IMR-90 (cell line): ENCODE measurements at regions not wholly inside any gene's neighbourhood (a gene's known extent, or its start where the extent isn't known, plus 50 kb on each side); places are given as distances from the start of the nearest gene placed in this dataset.

ENCODE experiments used
- ATAC-seq: fragments of 200-7000 bp; cut with Tn5 transposase; 2 replicates; pipeline ENCODE4 v1.9.1; 2020; ENCODE audit warnings: low read depth, mild to moderate bottlenecking, moderate library complexity
- BruUV-seq: library from RNA; stranded (reverse); fragments of 400-500 nt; replicated peaks from 2 replicates; lab custom pipeline; 2021; lab: Mats Ljungman, UMichigan
- CTCF ChIA-PET: fragments of 300-600 bp; formaldehyde crosslinking; extraction: SDS; loops from one replicate; lab custom pipeline; 2021; ENCODE audit warnings: antibody characterized with exemption; lab: Yijun Ruan, JAX
- POLR2A ChIA-PET: fragments of 300-600 bp; sonication (Branson Sonifier 250); formaldehyde crosslinking; loops from one replicate; lab custom pipeline; 2022; ENCODE audit warnings: antibody characterized with exemption; ENCODE audit not compliant: unreplicated experiment; lab: Charles Lee
- DNase-seq: peaks from one replicate; pipeline ENCODE4 v3.0.0; 2013
- H2AFZ ChIP-seq: replicated peaks from 2 replicates; pipeline ENCODE3; 2013; ENCODE audit warnings: low read length, mild to moderate bottlenecking; ENCODE audit not compliant: poor library complexity
- H2AK5ac ChIP-seq: 2 replicates; pipeline ENCODE4 v1.6.1; 2013; ENCODE audit warnings: low read depth, low read length, inconsistent platforms
- H2AK9ac ChIP-seq: replicated peaks from 2 replicates; pipeline ENCODE3; 2013; ENCODE audit warnings: mild to moderate bottlenecking, low read depth, low read length, moderate library complexity; ENCODE audit not compliant: poor library complexity
- H2BK120ac ChIP-seq: 2 replicates; pipeline ENCODE4 v1.6.1; 2013; ENCODE audit warnings: low read depth, low read length, inconsistent platforms
- H2BK15ac ChIP-seq: 3 replicates; pipeline ENCODE4 v1.6.1; 2013; ENCODE audit warnings: low read depth, low read length, inconsistent platforms
- H2BK20ac ChIP-seq: 2 replicates; pipeline ENCODE4 v1.6.1; 2013; ENCODE audit warnings: low read depth, mild to moderate bottlenecking, inconsistent platforms, low read length, moderate library complexity
- H2BK5ac ChIP-seq: 2 replicates; pipeline ENCODE4 v1.6.1; 2013; ENCODE audit warnings: mild to moderate bottlenecking, low read depth, low read length, inconsistent platforms; ENCODE audit not compliant: poor library complexity, severe bottlenecking
- H3K14ac ChIP-seq: replicated peaks from 2 replicates; pipeline ENCODE4 v1.6.1; 2013; ENCODE audit warnings: low read depth, low read length, inconsistent platforms
- H3K18ac ChIP-seq: 2 replicates; pipeline ENCODE4 v1.6.1; 2013; ENCODE audit warnings: low read depth, low read length, control low read depth
- H3K23ac ChIP-seq: 2 replicates; pipeline ENCODE4 v1.6.1; 2013; ENCODE audit warnings: low read depth, low read length, inconsistent platforms
- H3K27ac ChIP-seq: 2 replicates; pipeline ENCODE4 v1.5.1; 2013; ENCODE audit warnings: mild to moderate bottlenecking, control low read depth, low read length; ENCODE audit not compliant: insufficient read depth
- H3K27me3 ChIP-seq: 2 replicates; pipeline ENCODE4 v1.6.1; 2013; ENCODE audit warnings: low read length; ENCODE audit not compliant: control insufficient read depth, insufficient read depth
- H3K36me3 ChIP-seq: 2 replicates; pipeline ENCODE4 v1.6.1; 2013; ENCODE audit warnings: low read length, mixed read lengths; ENCODE audit not compliant: control insufficient read depth, insufficient read depth
- H3K4ac ChIP-seq: 2 replicates; pipeline ENCODE4 v1.6.1; 2013; ENCODE audit warnings: low read depth, low read length, inconsistent platforms
- H3K4me1 ChIP-seq: 2 replicates; pipeline ENCODE4 v1.6.1; 2013; ENCODE audit warnings: low read length, mixed read lengths; ENCODE audit not compliant: control insufficient read depth, insufficient read depth
- H3K4me2 ChIP-seq: 2 replicates; pipeline ENCODE4 v1.6.1; 2013; ENCODE audit warnings: low read depth, mild to moderate bottlenecking, control low read depth, low read length, moderate library complexity
- H3K4me3 ChIP-seq: 2 replicates; pipeline ENCODE4 v1.5.1; 2013; ENCODE audit warnings: low read depth, mild to moderate bottlenecking, control low read depth, low read length, moderate library complexity; ENCODE audit not compliant: insufficient read depth
- H3K56ac ChIP-seq: 2 replicates; pipeline ENCODE4 v1.6.1; 2013; ENCODE audit warnings: low read length, inconsistent platforms; ENCODE audit not compliant: insufficient read depth; ENCODE audit errors: extremely low read depth
- H3K79me1 ChIP-seq, 2 experiments: 2 replicates each; pipeline ENCODE4 v1.6.1; 2013; ENCODE audit warnings: low read length in 2 of 2, inconsistent platforms in 1 of 2, low read depth in 1 of 2
- H3K9ac ChIP-seq: 2 replicates; pipeline ENCODE4 v1.6.1; 2013; ENCODE audit warnings: low read depth, low read length, control low read depth
- H3K9me1 ChIP-seq: 2 replicates; pipeline ENCODE4 v1.6.1; 2013; ENCODE audit warnings: low read length, inconsistent platforms; ENCODE audit not compliant: insufficient read depth
- H3K9me3 ChIP-seq: 2 replicates; pipeline ENCODE4 v1.6.1; 2013; ENCODE audit warnings: low read length; ENCODE audit not compliant: control insufficient read depth, insufficient read depth
- H4K20me1 ChIP-seq: 2 replicates; pipeline ENCODE4 v1.6.1; 2013; ENCODE audit warnings: low read length, inconsistent platforms; ENCODE audit not compliant: insufficient read depth
- H4K5ac ChIP-seq: 2 replicates; pipeline ENCODE4 v1.6.1; 2013; ENCODE audit warnings: mild to moderate bottlenecking, low read depth, low read length, control low read depth
- H4K8ac ChIP-seq, 2 experiments: 2 replicates each; pipeline ENCODE4 v1.6.1; 2013; ENCODE audit warnings: low read depth in 2 of 2, low read length in 2 of 2, control low read depth in 1 of 2, inconsistent platforms in 1 of 2
- H4K91ac ChIP-seq: 2 replicates; pipeline ENCODE4 v1.6.1; 2013; ENCODE audit warnings: low read depth, low read length, inconsistent platforms; ENCODE audit not compliant: insufficient read depth
- BHLHE40 ChIP-seq: fragments of 150-350 bp; IDR thresholded peaks from 2 replicates; pipeline ENCODE4 v1.6.1; 2016; ENCODE audit warnings: mild to moderate bottlenecking, low read depth, low read length
- NFE2L2 ChIP-seq: fragments of 150-350 bp; IDR thresholded peaks from 2 replicates; pipeline ENCODE4 v1.6.1; 2016; ENCODE audit warnings: low read depth, mild to moderate bottlenecking, low read length
- USF2 ChIP-seq: fragments of 150-350 bp; IDR thresholded peaks from 2 replicates; pipeline ENCODE4 v1.6.1; 2017; ENCODE audit warnings: mild to moderate bottlenecking, antibody characterized with exemption, low read length, low read depth
- WGBS, 2 experiments: methylation state at CpG; one replicate each; pipeline versions ENCODE4 v1.1.5 to v1.1.7; 2013; ENCODE audit warnings: missing lambda C conversion rate in 2 of 2; ENCODE audit not compliant: insufficient read length in 1 of 2; ENCODE audit errors: extremely low coverage in 2 of 2; 5-methylcytosine and 5-hydroxymethylcytosine counted together
- dilution Hi-C: fragments of 300-500 bp; cut with HindIII; formaldehyde crosslinking; loops from one replicate; pipeline ENCODE4 v1.14.3; 2018; ENCODE audit warnings: low sequenced_read_pairs; ENCODE audit not compliant: unreplicated experiment
- in situ Hi-C: fragments of 300-500 bp; cut with MboI; formaldehyde crosslinking; loops from 3 replicates; pipeline ENCODE4 v1.14.3; 2019; ENCODE audit warnings: low sequenced_read_pairs, inconsistent platforms, mixed read lengths
- intact Hi-C: fragments of 100-400 bp; cut with micrococcal nuclease; formaldehyde crosslinking; loops from 2 replicates; pipeline ENCODE4 v1.10.0; 2022

GRCh38 chr15:29921130-29921601 lies 98.9 kb upstream of the TJP1 start:
- Histone ChIP-seq H2AK9ac (peak overlapping the region; percentile 66), H3K4me2 (no peak overlapping the region), H3K9me1 (peaks cover 23% of the 10 kb centered on the region), H3K79me1 (peaks cover 0 to 10% of the 10 kb centered on the region in 2 experiments; a peak in 2 of 4 replicates), H4K5ac (no peak overlapping the region), H2BK20ac (0 out of 2 replicates have a peak overlapping the region, but pooled peaks have one; percentile 5), H3K4me3 (no peak overlapping the region), H3K23ac (no peak overlapping the region), H3K56ac (no peak overlapping the region), H3K9ac (no peak overlapping the region), H4K20me1 (peaks cover 3% of the 10 kb centered on the region; the same call in 1 of the 2 replicates), H3K27me3 (peaks cover 3% of the 10 kb centered on the region; the same call in 1 of the 2 replicates), H2AFZ (peak overlapping the region; percentile 65), H3K36me3 (no peaks in the 10 kb centered on the region), H2BK5ac (no peak overlapping the region), H4K8ac (peak overlapping the region in 1 of 2 experiments; percentile 9; a peak in 1 of 4 replicates), H3K18ac (no peak overlapping the region), H3K27ac (no peak overlapping the region), H3K4ac (peak overlapping the region; percentile 42), H3K14ac (0 out of 2 replicates have a peak overlapping the region, but pooled peaks have one; percentile 48), H2BK15ac (no peak overlapping the region), H2BK120ac (peak overlapping the region; percentile 3), H4K91ac (no peak overlapping the region), H3K9me3 (no peaks in the 10 kb centered on the region), H2AK5ac (peak overlapping the region; percentile 54; the same call in 1 of the 2 replicates), H3K4me1 (peaks cover 24% of the 10 kb centered on the region)
- no TSS peak for BruUV-seq
- POLR2A ChIA-PET, result interaction anchor here (0.6 kb wide), 1 partner anchor 34 kb away, joined by 5 read pairs; no protein-coding TSS in a partner anchor
- WGBS, 2 experiments, result 100% methylated on average over 2 of the region's 6 CpGs; no CpG with 5 or more reads in 1 of the 2 experiments
- CTCF ChIA-PET, result interaction anchor here (0.7 to 1.3 kb wide), 2 partner anchors 16 to 173 kb away, joined by 5 to 7 read pairs; no protein-coding TSS in a partner anchor
- in situ Hi-C loops, result loop anchor here (10.0 kb wide), 2 partner anchors 46 to 106 kb away; no protein-coding TSS in a partner anchor
- DNase-seq (no peak), ATAC-seq (no peak)
- intact Hi-C loops, result no loop called here
- TF ChIP-seq USF2 (no peak), NFE2L2 (no peak), BHLHE40 (no peak)
- dilution Hi-C loops, result no loop called here
